ENCODE measurements at regions not wholly inside any gene's neighbourhood (a gene's known extent, or its start where the extent isn't known, plus 50 kb on each side); places are given as distances from the start of the nearest gene placed in this dataset.

GRCh38 chr17:71200597-71200996 is 920.2 kb upstream of the SOX9 start:
- Histone ChIP-seq H3K36me3 (ENCODE audit: insufficient read depth, low read length) (no peaks in the 10 kb centered on the region), H4K20me1 (ENCODE audit: insufficient read depth, low read length, poor library complexity, severe bottlenecking) (no peaks in the 10 kb centered on the region), H3K9ac (ENCODE audit: low read depth, low read length, poor library complexity, severe bottlenecking) (no peak overlapping the region), H2AFZ (ENCODE audit: low read length) (no peak overlapping the region), H3K9me3 (ENCODE audit: insufficient read depth, low read depth, low read length) (no peaks in the 10 kb centered on the region), H3K4me2 (ENCODE audit: low read depth, low read length, poor library complexity, severe bottlenecking) (no peak overlapping the region), H3K4me3 (ENCODE audit: low read length, poor library complexity, severe bottlenecking) (no peak overlapping the region), H3K27me3 (ENCODE audit: insufficient read depth, low read length, poor library complexity, severe bottlenecking) (no peaks in the 10 kb centered on the region), H3K9me2 (replicated peaks; ENCODE audit: low read depth, low read length) (no peaks in the 10 kb centered on the region), H3K4me1 (ENCODE audit: insufficient read depth, low read length, poor library complexity, severe bottlenecking) (no peaks in the 10 kb centered on the region), H3K79me2 (ENCODE audit: insufficient read depth, low read length) (no peaks in the 10 kb centered on the region), H3F3A (ENCODE audit: low read depth) (no peaks in the 10 kb centered on the region)
- TF ChIP-seq EZH2phosphoT487 (IDR thresholded peaks at IDR 0.05; ENCODE audit: borderline replicate concordance), result no peak
- no peak for TF ChIP-seq CTCF (conservative IDR thresholded peaks at IDR 0.05; ENCODE audit: low read length)

DNA sequence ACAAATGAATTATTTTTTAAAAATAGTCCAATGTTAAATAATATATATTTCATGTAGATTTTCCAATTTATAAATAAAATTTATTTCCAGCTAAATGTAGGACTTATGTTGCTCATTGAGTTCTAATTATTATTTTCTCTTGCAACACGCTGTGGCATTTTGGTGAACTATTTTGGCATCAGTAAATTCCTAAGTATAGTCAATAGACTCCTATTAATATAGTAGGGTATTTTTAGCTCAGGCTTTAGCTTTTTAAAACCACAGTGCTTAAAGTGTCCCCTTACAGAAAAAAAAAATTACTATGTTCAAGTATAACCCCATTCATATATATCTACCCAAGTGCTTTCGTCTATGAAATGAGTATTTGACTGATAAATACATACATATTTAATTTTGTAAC is 919.2 kb upstream of the SOX9 start:
- Histone ChIP-seq H3K27me3 (ENCODE audit: insufficient read depth, low read length, poor library complexity, severe bottlenecking) (no peaks in the 10 kb centered on the region), H3K36me3 (ENCODE audit: insufficient read depth, low read length) (no peaks in the 10 kb centered on the region), H4K20me1 (ENCODE audit: insufficient read depth, low read length, poor library complexity, severe bottlenecking) (no peaks in the 10 kb centered on the region), H3K4me1 (ENCODE audit: insufficient read depth, low read length, poor library complexity, severe bottlenecking) (no peaks in the 10 kb centered on the region), H3K4me2 (ENCODE audit: low read depth, low read length, poor library complexity, severe bottlenecking) (no peak overlapping the region), H3K9ac (ENCODE audit: low read depth, low read length, poor library complexity, severe bottlenecking) (no peak overlapping the region), H3K4me3 (ENCODE audit: low read length, poor library complexity, severe bottlenecking) (no peak overlapping the region), H3K79me2 (ENCODE audit: insufficient read depth, low read length) (no peaks in the 10 kb centered on the region), H3F3A (ENCODE audit: low read depth) (no peaks in the 10 kb centered on the region), H3K9me3 (ENCODE audit: insufficient read depth, low read depth, low read length) (no peaks in the 10 kb centered on the region), H3K9me2 (replicated peaks; ENCODE audit: low read depth, low read length) (no peaks in the 10 kb centered on the region), H2AFZ (ENCODE audit: low read length) (no peak overlapping the region)
- no peak for TF ChIP-seq CTCF (conservative IDR thresholded peaks at IDR 0.05; ENCODE audit: low read length)
- no peak for TF ChIP-seq EZH2phosphoT487 (IDR thresholded peaks at IDR 0.05; ENCODE audit: borderline replicate concordance)

DNA sequence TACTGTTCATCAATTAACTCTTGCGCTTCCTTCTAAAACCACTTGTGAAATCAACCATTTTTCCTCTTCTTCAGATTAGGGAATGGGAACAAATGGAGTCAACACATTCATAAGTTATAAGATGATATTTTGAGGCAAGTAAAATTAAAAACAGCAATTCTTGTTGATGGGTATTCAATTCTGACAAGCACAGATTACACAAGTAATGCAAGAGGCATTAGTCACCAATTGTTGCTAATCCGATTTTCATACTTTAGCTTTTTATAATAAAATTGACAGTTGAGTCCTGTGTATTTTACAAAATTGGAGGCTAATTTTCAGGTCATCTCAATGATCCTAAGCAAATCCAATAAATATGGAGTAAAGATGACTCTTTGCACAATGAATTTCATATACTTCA is 918.4 kb upstream of the SOX9 start:
- no peaks in the 10 kb centered on the region for H3K9me3 ChIP-seq (ENCODE audit: insufficient read depth, low read depth, low read length)
- H3K36me3 ChIP-seq (ENCODE audit: insufficient read depth, low read length), result no peaks in the 10 kb centered on the region
- H2AFZ ChIP-seq (ENCODE audit: low read length), result no peak overlapping the region
- no peak overlapping the region for H3K4me2 ChIP-seq (ENCODE audit: low read depth, low read length, poor library complexity, severe bottlenecking)
- H3K9ac ChIP-seq (ENCODE audit: low read depth, low read length, poor library complexity, severe bottlenecking), result no peak overlapping the region
- no peaks in the 10 kb centered on the region for H3F3A ChIP-seq (ENCODE audit: low read depth)
- H3K79me2 ChIP-seq (ENCODE audit: insufficient read depth, low read length), result no peaks in the 10 kb centered on the region
- H4K20me1 ChIP-seq (ENCODE audit: insufficient read depth, low read length, poor library complexity, severe bottlenecking), result no peaks in the 10 kb centered on the region
- H3K27me3 ChIP-seq (ENCODE audit: insufficient read depth, low read length, poor library complexity, severe bottlenecking), result no peaks in the 10 kb centered on the region
- TF ChIP-seq CTCF (conservative IDR thresholded peaks at IDR 0.05; ENCODE audit: low read length), result no peak
- TF ChIP-seq EZH2phosphoT487 (IDR thresholded peaks at IDR 0.05; ENCODE audit: borderline replicate concordance), result no peak
- no peaks in the 10 kb centered on the region for H3K9me2 ChIP-seq (replicated peaks; ENCODE audit: low read depth, low read length)
- H3K4me1 ChIP-seq (ENCODE audit: insufficient read depth, low read length, poor library complexity, severe bottlenecking), result no peaks in the 10 kb centered on the region
- no peak overlapping the region for H3K4me3 ChIP-seq (ENCODE audit: low read length, poor library complexity, severe bottlenecking)

Measured in Loucy (cell line).